ENCODE measurements at regions not wholly inside any gene's neighbourhood (a gene's known extent, or its start where the extent isn't known, plus 50 kb on each side); places are given as distances from the start of the nearest gene placed in this dataset.

DNA sequence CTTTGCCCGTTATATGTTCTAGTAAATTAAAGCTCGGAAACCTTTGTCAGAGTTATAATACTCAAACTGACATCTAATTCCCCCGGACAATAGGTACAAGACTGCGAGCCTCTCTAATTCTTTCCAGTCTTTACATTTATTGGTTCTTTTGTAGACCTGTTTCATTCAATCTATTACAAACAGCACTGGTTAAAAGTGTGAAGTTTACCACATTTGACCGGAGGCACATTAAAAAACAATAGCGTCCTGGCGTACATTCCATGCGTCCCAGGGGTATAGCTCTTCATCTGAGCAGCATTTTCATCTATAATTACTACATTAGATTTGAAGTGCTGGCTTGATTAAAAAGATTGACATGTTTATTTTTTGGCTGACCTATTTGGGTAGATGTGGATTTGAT, 49.9 kb upstream of the TENM3 start:
- DNase-seq (ENCODE audit: low read depth) = no peak
